ENCODE measurements at regions not wholly inside any gene's neighbourhood (a gene's known extent, or its start where the extent isn't known, plus 50 kb on each side); places are given as distances from the start of the nearest gene placed in this dataset.

GRCh38 chr9:79346350-79347020, 225.3 kb upstream of the TLE4 start:
- TF ChIP-seq, protein P1, sequence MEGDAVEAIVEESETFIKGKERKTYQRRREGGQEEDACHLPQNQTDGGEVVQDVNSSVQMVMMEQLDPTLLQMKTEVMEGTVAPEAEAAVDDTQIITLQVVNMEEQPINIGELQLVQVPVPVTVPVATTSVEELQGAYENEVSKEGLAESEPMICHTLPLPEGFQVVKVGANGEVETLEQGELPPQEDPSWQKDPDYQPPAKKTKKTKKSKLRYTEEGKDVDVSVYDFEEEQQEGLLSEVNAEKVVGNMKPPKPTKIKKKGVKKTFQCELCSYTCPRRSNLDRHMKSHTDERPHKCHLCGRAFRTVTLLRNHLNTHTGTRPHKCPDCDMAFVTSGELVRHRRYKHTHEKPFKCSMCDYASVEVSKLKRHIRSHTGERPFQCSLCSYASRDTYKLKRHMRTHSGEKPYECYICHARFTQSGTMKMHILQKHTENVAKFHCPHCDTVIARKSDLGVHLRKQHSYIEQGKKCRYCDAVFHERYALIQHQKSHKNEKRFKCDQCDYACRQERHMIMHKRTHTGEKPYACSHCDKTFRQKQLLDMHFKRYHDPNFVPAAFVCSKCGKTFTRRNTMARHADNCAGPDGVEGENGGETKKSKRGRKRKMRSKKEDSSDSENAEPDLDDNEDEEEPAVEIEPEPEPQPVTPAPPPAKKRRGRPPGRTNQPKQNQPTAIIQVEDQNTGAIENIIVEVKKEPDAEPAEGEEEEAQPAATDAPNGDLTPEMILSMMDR (IDR thresholded peaks at IDR 0.05; ENCODE audit: low read length), result no peak
- no peak for TF ChIP-seq EZH2 (optimal IDR thresholded peaks at IDR 0.05; ENCODE audit: low read depth, low read length)
